GM18951 (cell line): ENCODE measurements at regions not wholly inside any gene's neighbourhood (a gene's known extent, or its start where the extent isn't known, plus 50 kb on each side); places are given as distances from the start of the nearest gene placed in this dataset.

Source experiments
- POLR2A ChIP-seq: IDR thresholded peaks from 4 replicates; pipeline ENCODE4 v1.6.1; 2011; ENCODE audit warnings: mild to moderate bottlenecking; ENCODE audit not compliant: insufficient read length, insufficient read depth; ENCODE audit errors: extremely low read depth
- in situ Hi-C: fragments of 300-500 bp; cut with MboI; formaldehyde crosslinking; loops from one replicate; pipeline ENCODE4 v1.12.0; 2022; ENCODE audit warnings: low sequenced_read_pairs, mixed read lengths, inconsistent platforms; ENCODE audit not compliant: unreplicated experiment

DNA sequence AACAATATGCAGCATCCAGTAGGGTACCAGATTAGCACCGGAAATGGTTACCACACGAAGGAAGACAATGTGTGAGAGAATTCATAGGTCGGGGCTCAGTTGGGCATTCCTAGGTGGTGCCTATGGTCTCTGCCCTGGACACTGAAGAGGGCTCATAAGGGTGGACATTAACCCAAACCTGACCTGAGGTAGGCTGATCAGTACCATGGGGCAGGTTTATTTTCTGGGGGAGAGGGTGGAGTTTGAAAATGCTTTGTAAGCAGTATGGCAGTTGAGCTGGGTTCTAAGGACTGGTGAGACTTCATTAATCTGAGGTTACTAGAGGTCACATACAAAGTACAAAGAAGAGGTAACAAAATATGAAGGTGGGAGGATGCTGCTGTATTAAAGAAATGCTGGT is 68.4 kb downstream of the RPL22L1 start:
- TF ChIP-seq POLR2A: no peak
- in situ Hi-C loops: loop anchor here (25.0 kb wide), 1 partner anchor 739 kb away; no protein-coding TSS in a partner anchor

- in situ Hi-C loops: loop anchor here (25.0 kb wide), 1 partner anchor 738 kb away; no protein-coding TSS in a partner anchor
Observed at GRCh38 chr3:170800275-170800674, 69.7 kb downstream of the RPL22L1 start.

- TF ChIP-seq POLR2A: no peak
- in situ Hi-C loops: no loop called here
Observed at GRCh38 chr3:170799009-170799408, 71.0 kb downstream of the RPL22L1 start.

DNA sequence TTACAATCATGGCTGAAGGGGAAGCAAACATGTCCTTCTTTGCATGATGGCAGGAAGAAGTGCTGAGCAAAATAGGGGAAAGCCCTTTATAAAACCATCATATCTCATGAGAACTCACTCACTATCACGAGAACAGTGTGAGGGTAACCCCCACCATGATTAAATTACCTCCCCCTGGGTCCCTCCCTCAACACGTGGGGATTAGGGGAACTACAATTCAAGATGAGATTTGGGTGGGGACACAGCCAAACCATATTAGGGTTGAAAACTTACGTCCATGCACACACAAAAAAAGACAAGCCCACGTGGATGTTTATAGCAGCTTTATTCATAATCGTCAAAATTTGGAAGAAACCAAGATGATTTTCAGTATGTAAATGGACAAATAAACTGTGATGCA is 72.3 kb downstream of the RPL22L1 start:
- in situ Hi-C loops: no loop called here

GRCh38 chr3:170792471-170792870 is 77.5 kb downstream of the RPL22L1 start:
- in situ Hi-C loops: no loop called here
- TF ChIP-seq POLR2A: no peak

More for the DNA sequence above, 72.3 kb downstream of the RPL22L1 start:
- TF ChIP-seq POLR2A: no peak

DNA sequence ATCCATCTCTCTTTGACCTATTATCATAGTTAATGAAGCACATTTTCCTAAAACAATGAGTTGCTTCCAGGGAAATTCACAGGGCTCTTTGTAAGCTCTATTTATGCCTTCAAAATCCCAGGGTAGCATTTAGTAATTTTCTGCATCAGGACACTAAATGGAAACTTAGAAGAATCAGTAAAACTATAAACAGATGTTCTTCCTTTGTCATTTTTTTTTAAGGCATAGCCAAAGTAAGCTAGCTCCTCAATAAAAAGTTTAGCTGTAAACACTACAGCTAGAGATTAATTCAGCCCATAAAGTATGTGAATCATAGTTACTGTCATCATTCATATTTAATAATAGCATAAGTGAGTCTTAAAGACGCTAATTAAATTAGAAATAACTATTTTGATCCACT is 79.3 kb downstream of the RPL22L1 start:
- TF ChIP-seq POLR2A: no peak
- in situ Hi-C loops: no loop called here

DNA sequence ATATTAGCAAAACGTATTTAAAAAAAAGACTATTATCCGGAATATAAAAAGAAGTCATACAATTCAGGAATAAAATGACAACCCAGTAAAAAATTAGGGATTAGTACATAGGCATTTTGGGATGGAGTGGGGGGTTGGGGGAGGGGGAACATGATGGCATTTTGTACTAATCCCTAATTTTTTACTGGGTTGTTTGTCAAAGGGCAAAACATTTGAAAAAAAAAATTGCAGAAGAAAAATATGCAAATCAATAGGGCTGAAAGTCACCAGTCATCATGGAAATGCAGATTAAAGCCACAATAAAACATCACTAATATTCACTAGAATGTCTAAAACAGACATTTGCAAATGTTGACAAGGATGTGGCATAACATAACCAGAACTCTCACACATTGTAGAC is 82.5 kb downstream of the RPL22L1 start:
- in situ Hi-C loops: no loop called here
- TF ChIP-seq POLR2A: no peak

- in situ Hi-C loops: no loop called here
- no peak for TF ChIP-seq POLR2A
Observed at GRCh38 chr3:170785454-170785853, 84.5 kb downstream of the RPL22L1 start.

- in situ Hi-C loops: no loop called here
- no peak for TF ChIP-seq POLR2A
Observed at GRCh38 chr3:170784406-170784805, 85.6 kb downstream of the RPL22L1 start.

- TF ChIP-seq POLR2A: no peak
- in situ Hi-C loops: no loop called here
Observed at GRCh38 chr3:170780955-170781354, 89.0 kb downstream of the RPL22L1 start.

GRCh38 chr3:170780471-170780870 is 89.5 kb downstream of the RPL22L1 start:
- in situ Hi-C loops: no loop called here
- no peak for TF ChIP-seq POLR2A

DNA sequence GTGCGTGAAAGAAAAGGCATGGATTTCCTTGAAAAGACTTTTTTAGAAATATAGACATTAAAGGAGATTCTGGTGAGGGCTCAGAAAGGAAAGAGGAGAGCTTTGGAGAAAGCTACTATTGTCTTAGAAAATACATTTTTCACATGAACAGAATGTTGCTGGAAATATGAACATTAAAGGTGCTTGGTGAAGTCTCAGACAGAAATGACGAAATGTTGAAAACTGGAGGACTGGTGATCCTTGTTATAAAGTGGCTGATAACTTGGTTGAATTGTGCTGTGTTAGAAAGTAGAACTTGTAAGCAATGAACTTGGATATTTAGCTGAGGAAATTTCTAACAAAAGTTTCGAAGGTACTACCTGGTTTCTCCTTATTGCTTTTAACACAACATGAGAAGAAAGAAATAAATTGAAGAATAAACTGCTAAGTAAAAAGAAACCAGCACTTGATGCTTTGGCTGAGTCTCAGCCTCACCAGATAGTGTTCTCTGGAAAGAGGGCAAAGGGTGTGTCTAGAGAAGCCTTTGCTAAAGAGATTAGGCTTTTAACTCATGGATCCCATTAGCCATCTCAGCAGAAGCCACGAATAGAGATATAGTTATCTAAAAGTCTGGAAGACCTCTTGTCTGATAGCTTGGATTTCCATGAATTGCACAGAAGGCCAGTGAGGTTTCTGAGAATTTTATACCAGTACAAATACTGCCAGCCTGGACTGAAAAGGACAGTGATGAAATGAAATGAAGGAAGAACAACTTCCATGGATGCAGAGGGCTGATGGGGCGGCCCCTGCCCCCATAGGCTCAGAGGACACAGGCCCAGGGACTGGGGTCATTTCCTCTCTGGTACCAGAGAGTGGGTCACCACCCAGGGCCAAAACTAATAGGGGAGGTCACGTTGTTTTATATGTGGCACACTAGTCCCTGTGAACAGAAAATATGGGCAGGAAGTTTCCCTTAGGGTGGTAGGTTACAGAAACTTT is 91.5 kb downstream of the RPL22L1 start:
- in situ Hi-C loops: no loop called here
- no peak for TF ChIP-seq POLR2A

DNA sequence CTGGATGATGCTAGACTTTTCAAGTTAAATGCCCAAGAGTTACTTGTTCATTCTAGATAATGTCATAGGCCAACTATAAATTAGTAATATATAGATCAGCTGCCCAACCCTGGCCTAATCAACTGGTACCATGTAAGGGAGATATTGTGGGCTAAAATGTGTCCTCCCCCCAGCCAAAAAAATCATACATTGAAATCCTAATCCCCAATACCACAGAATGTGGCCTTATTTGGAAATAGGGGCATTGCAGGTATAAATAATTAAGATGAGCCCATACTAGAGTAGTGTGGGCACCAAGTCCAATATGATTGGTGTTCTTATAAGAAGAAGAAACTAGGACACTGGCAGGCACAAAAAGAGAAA is 92.5 kb downstream of the RPL22L1 start:
- no peak for TF ChIP-seq POLR2A
- in situ Hi-C loops: no loop called here

DNA sequence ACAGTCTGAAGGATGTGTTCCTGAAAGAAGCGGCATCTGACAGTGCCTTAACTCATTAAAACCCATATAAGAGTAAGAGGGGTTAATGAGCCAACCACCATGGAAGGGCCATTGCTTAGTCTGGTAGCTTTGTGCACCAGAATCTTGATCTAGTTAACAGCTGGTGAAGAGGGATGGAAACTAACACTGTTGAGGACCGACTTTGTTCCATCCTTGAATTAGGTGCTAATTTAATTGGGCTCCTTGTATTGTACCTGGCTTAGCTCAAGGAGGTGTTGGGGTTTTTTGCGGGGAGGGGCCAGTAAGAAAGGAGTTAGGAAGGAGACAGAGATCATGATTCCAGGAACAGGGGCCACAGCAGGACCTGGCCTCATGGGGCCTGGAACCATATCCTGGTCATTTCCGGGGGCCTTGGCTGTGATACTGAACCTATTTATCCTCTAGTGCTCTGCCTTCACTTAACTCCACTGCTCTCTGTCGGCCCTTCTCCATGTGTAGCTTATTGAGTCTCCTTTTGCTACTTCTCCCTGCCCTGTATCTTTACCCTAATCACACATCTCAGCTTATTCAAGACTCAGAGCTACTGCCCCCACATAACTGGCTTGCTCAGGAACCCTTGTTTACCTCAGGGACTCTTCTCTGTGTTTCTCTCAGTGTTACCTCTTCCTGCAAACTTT is 93.0 kb downstream of the RPL22L1 start:
- in situ Hi-C loops: no loop called here
- no peak for TF ChIP-seq POLR2A
